GM12865 (cell line): ENCODE measurements at regions not wholly inside any gene's neighbourhood (a gene's known extent, or its start where the extent isn't known, plus 50 kb on each side); places are given as distances from the start of the nearest gene placed in this dataset.
"Not testable (repeated sequence)": the region's sequence is repeated elsewhere in the genome, so short reads cannot be mapped to it uniquely, and the experiment has no call there.

Experiments
- DNase-seq: peaks from one replicate; pipeline ENCODE4 v3.0.0; 2010; ENCODE audit warnings: low read depth
- H3K4me3 ChIP-seq: 2 replicates; pipeline ENCODE4 v1.5.1; 2011; ENCODE audit warnings: mild to moderate bottlenecking, low read depth, low read length, control low read depth
- CTCF ChIP-seq: IDR thresholded peaks from 2 replicates; pipeline ENCODE4 v1.5.1; 2011; ENCODE audit warnings: low read length, control low read depth, low read depth, inconsistent platforms; ENCODE audit not compliant: insufficient read depth; ENCODE audit errors: missing control alignments

GRCh38 chr3:164024786-164025185, 1053.5 kb downstream of the SI start:
- TF ChIP-seq CTCF, result no peak
- DNase-seq, result no peak
- H3K4me3 ChIP-seq, result no peak overlapping the region

DNA sequence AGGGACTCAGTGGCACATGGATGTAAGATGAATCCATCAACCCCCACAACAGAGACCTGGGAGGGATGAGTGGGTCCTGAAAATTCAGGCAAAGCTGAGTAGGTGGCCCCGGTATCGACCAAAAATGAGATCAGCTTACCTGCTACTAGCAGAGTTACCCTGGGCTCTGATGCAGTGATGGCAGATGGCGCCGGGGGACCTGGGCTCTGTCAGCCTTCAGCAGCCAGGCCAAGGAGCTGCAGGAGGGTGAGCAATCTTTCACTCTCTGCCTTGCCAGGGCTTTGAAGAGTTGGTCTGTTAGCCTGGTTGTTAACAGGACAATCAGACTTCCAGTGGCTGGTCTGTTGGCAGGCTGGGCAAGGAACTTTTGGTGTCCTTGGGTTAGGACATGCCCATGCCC, 1054.8 kb downstream of the SI start:
- H3K4me3 ChIP-seq, result no peak overlapping the region
- TF ChIP-seq CTCF, result no peak
- DNase-seq, result no peak

GRCh38 chr3:164018500-164018899, 1059.8 kb downstream of the SI start:
- TF ChIP-seq CTCF, result no peak
- H3K4me3 ChIP-seq, result no peak overlapping the region
- DNase-seq, result no peak

DNA sequence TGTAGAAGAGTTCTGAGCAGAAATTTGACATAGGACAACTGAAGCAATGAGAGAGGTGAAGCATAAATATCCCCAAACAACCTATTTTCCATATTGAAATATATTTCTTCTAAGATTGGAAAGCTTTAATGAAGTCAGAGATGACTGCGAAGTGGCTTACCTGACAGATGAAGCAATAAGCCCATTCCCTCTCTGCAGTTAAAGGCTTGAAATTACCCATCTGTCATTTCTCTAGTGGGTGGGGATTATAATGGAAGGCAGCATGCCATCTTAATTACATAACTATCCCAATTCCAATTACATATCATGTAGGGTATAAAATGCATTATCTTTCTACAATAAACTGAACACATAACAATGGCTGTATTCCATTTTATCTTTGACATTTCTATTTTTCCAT, 1070.5 kb downstream of the SI start:
- no peak for TF ChIP-seq CTCF
- H3K4me3 ChIP-seq, result no peak overlapping the region
- DNase-seq, result no peak

DNA sequence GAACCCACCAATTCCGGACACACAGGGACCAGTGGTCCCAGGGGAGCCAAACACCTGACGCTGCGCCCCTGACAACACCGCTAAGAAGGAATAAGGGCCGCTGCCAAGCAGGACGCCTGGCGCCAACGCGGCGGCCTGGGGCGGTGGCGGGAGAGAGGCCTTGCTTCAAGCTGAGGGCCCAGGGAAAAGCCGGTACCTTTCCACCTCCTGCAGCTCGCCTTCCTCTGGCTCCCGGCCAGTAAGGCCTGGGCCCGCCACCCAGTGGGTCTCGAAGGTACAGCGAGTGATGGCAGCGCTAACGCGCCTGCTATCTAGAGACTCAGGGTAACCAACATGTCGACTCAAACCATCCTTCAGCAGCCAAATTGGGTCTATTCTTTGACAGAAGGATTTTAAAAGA, 1074.1 kb downstream of the SI start:
- H3K4me3 ChIP-seq, result no peak overlapping the region
- no peak for DNase-seq
- no peak for TF ChIP-seq CTCF

- DNase-seq, H3K4me3 ChIP-seq: not testable (repeated sequence)
Observed at GRCh38 chr3:164003016-164003415, 1075.3 kb downstream of the SI start.

- no peak for DNase-seq
- no peak overlapping the region for H3K4me3 ChIP-seq
- no peak for TF ChIP-seq CTCF
Observed at GRCh38 chr3:163983940-163984339, 1094.4 kb downstream of the SI start.

DNA sequence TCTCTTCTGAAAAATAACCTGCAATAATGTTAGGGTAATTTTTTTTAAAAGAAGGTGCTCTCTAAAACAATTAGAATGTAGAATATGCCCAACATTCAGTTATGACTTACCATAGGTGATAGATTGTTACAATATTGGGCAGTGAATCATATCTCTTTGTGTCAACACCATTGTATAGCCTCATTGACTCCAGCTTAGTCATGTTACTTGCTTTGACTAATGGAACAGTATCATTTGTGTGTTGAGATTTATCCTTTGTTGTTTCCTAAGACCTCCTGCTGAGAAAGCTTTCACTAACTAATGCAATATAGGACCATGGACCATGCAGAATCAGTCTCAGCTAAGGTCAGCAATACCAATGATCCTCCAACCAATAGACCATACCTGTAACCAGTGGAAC, 1106.4 kb downstream of the SI start:
- no peak overlapping the region for H3K4me3 ChIP-seq
- TF ChIP-seq CTCF, result no peak
- no peak for DNase-seq
